Tibial artery (tissue), 4 donors: ENCODE measurements at regions not wholly inside any gene's neighbourhood (a gene's known extent, or its start where the extent isn't known, plus 50 kb on each side); places are given as distances from the start of the nearest gene placed in this dataset.

Experiments
- DNase-seq, 2 donors: peaks; one replicate each; pipeline ENCODE4 v3.0.0-alpha.2; 2019
- H3K27ac ChIP-seq, 2 donors: fragments of 200-600 bp; sonication (generic) in 1 of 2; 1 replicate in 1 of 2; 2 replicates in 1 of 2; pipeline ENCODE4 v1.5.1; 2018 to 2019; ENCODE audit warnings: mild to moderate bottlenecking in 1 of 2
- H3K27me3 ChIP-seq, 2 donors: fragments of 200-600 bp; sonication (generic) in 1 of 2; one replicate each; pipeline versions ENCODE4 v1.5.1 to v1.6.0; 2016 to 2019
- H3K36me3 ChIP-seq, 3 donors: fragments of 200-600 bp; sonication (generic) in 2 of 3; one replicate each; pipeline ENCODE4 v1.5.1; 2016 to 2019; ENCODE audit warnings: mild to moderate bottlenecking in 2 of 3
- H3K4me1 ChIP-seq, 4 donors: fragments of 200-600 bp; sonication (generic) in 2 of 4; 1 replicate in 3 of 4; 2 replicates in 1 of 4; pipeline ENCODE4 v1.5.1; 2016 to 2019
- H3K4me3 ChIP-seq, 2 donors: fragments of 200-600 bp; sonication (generic) in 1 of 2; 1 replicate in 1 of 2; 2 replicates in 1 of 2; pipeline ENCODE4 v1.5.1; 2018 to 2019; ENCODE audit warnings: mild to moderate bottlenecking in 2 of 2
- H3K9me3 ChIP-seq, 3 donors: fragments of 200-600 bp; sonication (generic) in 1 of 3; one replicate each; pipeline ENCODE4 v1.5.1; 2016 to 2019
- intact Hi-C: fragments of 100-400 bp; cut with DNase I; formaldehyde crosslinking; loops from one replicate; pipeline ENCODE4 v1.15.0; 2023; ENCODE audit warnings: low total_unique reads
- TF ChIP-seq, protein P1 (sequence below), 2 experiments: fragments of 200-600 bp in 1 of 2; fragments of 450-650 bp in 1 of 2; IDR thresholded peaks; one replicate each; pipeline ENCODE4 v1.5.1; 2017 to 2019; ENCODE audit warnings: antibody characterized with exemption in 2 of 2, mild to moderate bottlenecking in 1 of 2, moderate library complexity in 1 of 2

DNA sequence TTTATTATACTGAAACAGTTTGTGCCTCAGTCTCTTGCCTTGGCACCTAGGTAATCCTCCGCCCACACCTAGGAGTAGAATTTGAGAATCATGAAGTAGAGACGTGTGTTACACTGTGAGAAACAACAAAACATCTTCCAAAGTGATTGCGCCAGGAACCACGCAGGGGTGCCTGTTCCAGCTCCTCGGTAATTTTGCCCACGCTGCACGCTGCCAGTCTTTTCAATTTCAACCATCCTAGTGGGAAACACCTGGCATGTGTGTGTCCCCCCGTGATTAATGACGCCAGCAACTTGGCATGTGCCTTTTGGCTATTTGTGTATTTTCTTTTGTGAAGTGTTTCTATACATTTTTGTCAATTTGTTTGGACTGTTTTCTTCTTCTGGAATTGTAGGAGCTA is 919.1 kb downstream of the BRD1 start:
- Histone ChIP-seq H3K27ac (no peak overlapping the region), H3K36me3 (no peaks in the 10 kb centered on the region), H3K4me1 (no peaks in the 10 kb centered on the region), H3K9me3 (no peaks in the 10 kb centered on the region), H3K27me3 (peaks cover 0 to 3% of the 10 kb centered on the region in 2 donors), H3K4me3 (no peak overlapping the region)
- no peak for DNase-seq
- TF ChIP-seq, protein P1, sequence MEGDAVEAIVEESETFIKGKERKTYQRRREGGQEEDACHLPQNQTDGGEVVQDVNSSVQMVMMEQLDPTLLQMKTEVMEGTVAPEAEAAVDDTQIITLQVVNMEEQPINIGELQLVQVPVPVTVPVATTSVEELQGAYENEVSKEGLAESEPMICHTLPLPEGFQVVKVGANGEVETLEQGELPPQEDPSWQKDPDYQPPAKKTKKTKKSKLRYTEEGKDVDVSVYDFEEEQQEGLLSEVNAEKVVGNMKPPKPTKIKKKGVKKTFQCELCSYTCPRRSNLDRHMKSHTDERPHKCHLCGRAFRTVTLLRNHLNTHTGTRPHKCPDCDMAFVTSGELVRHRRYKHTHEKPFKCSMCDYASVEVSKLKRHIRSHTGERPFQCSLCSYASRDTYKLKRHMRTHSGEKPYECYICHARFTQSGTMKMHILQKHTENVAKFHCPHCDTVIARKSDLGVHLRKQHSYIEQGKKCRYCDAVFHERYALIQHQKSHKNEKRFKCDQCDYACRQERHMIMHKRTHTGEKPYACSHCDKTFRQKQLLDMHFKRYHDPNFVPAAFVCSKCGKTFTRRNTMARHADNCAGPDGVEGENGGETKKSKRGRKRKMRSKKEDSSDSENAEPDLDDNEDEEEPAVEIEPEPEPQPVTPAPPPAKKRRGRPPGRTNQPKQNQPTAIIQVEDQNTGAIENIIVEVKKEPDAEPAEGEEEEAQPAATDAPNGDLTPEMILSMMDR (IDR thresholded peaks at IDR 0.05): no peak
- intact Hi-C loops: no loop called here

DNA sequence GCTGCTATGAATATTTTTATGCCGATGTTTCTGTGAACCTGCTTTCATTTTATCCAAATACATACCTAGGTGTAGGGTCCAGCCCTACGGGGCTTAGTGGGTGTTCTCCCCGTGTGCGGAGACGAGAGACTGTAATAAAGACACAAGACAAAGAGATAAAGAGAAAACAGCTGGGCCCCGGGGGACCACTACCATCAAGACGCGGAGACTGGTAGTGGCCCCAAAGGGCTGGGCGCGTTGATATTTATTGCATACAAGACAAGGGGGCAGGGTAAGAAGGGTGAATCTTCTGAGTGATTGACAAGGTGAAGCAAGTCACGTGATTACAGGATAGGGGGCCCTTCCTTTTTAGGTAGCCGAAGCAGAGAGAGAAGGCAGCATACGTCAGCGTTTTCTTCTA is 920.1 kb downstream of the BRD1 start:
- Histone ChIP-seq H3K4me1 (no peaks in the 10 kb centered on the region), H3K27ac (no peak overlapping the region), H3K4me3 (no peak overlapping the region), H3K9me3 (no peaks in the 10 kb centered on the region), H3K27me3 (peaks cover 0 to 3% of the 10 kb centered on the region in 2 donors), H3K36me3 (no peaks in the 10 kb centered on the region)
- intact Hi-C loops: no loop called here
- TF ChIP-seq, protein P1 (IDR thresholded peaks at IDR 0.05): no peak
- DNase-seq: peak in 1 of 2 donors; percentile 10

DNA sequence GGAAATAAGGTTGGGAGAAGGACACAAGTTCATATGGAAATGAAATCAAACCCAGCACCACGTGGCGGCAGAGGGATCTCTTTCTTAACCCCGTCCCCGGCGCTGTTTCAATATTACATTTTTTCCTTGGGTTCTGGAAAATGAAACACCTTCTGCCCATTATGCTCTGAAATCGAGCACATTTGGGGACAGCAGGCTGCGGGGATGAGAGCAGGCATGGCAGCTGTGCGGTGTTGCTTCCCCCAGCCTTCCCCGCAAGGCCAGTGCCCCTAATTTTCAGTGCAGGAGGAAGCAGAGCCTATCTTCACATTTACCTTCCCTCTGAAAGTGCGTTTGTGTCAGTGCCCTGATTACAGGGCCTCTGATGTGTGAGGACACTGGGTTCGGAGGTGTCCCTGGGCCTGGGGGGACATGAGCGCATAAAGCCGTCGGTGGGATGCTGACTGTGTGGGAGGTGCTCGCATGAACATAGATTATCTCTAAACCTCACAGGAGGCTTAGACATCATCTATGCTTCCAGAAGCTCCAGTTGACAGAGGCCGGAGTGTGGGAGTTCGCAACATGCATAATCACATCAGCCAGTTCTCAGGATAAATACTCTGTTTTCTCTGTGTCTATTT is 921.3 kb downstream of the BRD1 start:
- Histone ChIP-seq H3K4me1 (no peaks in the 10 kb centered on the region), H3K4me3 (no peak overlapping the region), H3K36me3 (no peaks in the 10 kb centered on the region), H3K9me3 (no peaks in the 10 kb centered on the region), H3K27me3 (peaks cover 0 to 3% of the 10 kb centered on the region in 2 donors), H3K27ac (no peak overlapping the region)
- DNase-seq: peak in 1 of 2 donors; percentile 33
- TF ChIP-seq, protein P1 (IDR thresholded peaks at IDR 0.05): no peak
- intact Hi-C loops: no loop called here

GRCh38 chr22:48905206-48905975 is 922.3 kb downstream of the BRD1 start:
- Histone ChIP-seq H3K4me3 (no peak overlapping the region), H3K27me3 (peaks cover 0 to 3% of the 10 kb centered on the region in 2 donors), H3K4me1 (no peaks in the 10 kb centered on the region), H3K36me3 (no peaks in the 10 kb centered on the region), H3K27ac (no peak overlapping the region), H3K9me3 (no peaks in the 10 kb centered on the region)
- TF ChIP-seq, protein P1 (IDR thresholded peaks at IDR 0.05): no peak
- DNase-seq: peak in 1 of 2 donors; percentile 53
- intact Hi-C loops: no loop called here

GRCh38 chr22:48902983-48903650 is 924.6 kb downstream of the BRD1 start:
- H3K27me3 ChIP-seq: peaks cover 0 to 10% of the 10 kb centered on the region in 2 donors
- TF ChIP-seq, protein P1 (IDR thresholded peaks at IDR 0.05): no peak
- no peak overlapping the region for H3K27ac ChIP-seq
- peak in 1 of 2 donors; percentile 15 for DNase-seq
- intact Hi-C loops: no loop called here
- H3K36me3 ChIP-seq: no peaks in the 10 kb centered on the region
- no peak overlapping the region for H3K4me3 ChIP-seq
- no peaks in the 10 kb centered on the region for H3K4me1 ChIP-seq
- no peaks in the 10 kb centered on the region for H3K9me3 ChIP-seq
